Panc1 (cell line): ENCODE measurements at regions not wholly inside any gene's neighbourhood (a gene's known extent, or its start where the extent isn't known, plus 50 kb on each side); places are given as distances from the start of the nearest gene placed in this dataset.

Experiments used
- ATAC-seq: fragments of 200-7000 bp; cut with Tn5 transposase; 2 replicates; pipeline ENCODE4 v1.9.1; 2020; ENCODE audit warnings: mild to moderate bottlenecking, moderate library complexity
- BruUV-seq: library from RNA; stranded (reverse); fragments of 400-500 nt; replicated peaks from 2 replicates; lab custom pipeline; 2021; lab: Mats Ljungman, UMichigan
- CTCF ChIA-PET: fragments of 300-600 bp; sonication (Branson Sonifier 250); formaldehyde crosslinking; loops from one replicate; lab custom pipeline; 2022; ENCODE audit warnings: antibody characterized with exemption; lab: Charles Lee
- POLR2A ChIA-PET: fragments of 300-600 bp; sonication (Branson Sonifier 250); formaldehyde crosslinking; loops from one replicate; lab custom pipeline; 2022; ENCODE audit warnings: antibody characterized with exemption; lab: Charles Lee
- DNase-seq: peaks from one replicate; pipeline ENCODE4 v3.0.0-alpha.2; 2010; ENCODE audit warnings: low read depth, low spot score
- H3K27ac ChIP-seq: 2 replicates; pipeline ENCODE4 v1.5.1; 2011; ENCODE audit warnings: mild to moderate bottlenecking, low read length, inconsistent platforms
- H3K27me3 ChIP-seq: fragments of 200-500 bp; sonication (Bioruptor generic); 2 replicates; pipeline ENCODE4 v1.6.0; 2014; ENCODE audit warnings: low read length, inconsistent platforms; ENCODE audit not compliant: control insufficient read depth, insufficient read depth
- H3K36me3 ChIP-seq: fragments of 200-500 bp; sonication (Bioruptor generic); 2 replicates; pipeline ENCODE4 v1.5.1; 2014; ENCODE audit warnings: inconsistent platforms, mild to moderate bottlenecking, low read length, moderate library complexity; ENCODE audit not compliant: control insufficient read depth, insufficient read depth
- H3K4me1 ChIP-seq: 2 replicates; pipeline ENCODE4 v1.5.1; 2011; ENCODE audit warnings: inconsistent platforms, mild to moderate bottlenecking, low read length, moderate library complexity; ENCODE audit not compliant: control insufficient read depth, insufficient read depth
- H3K4me3 ChIP-seq, 2 experiments: 2 replicates each; pipeline ENCODE4 v1.5.1; 2011 to 2012; ENCODE audit warnings: low read depth in 2 of 2, low read length in 2 of 2, mild to moderate bottlenecking in 2 of 2, inconsistent platforms in 1 of 2, moderate library complexity in 1 of 2
- H3K9me3 ChIP-seq: fragments of 200-500 bp; sonication (Bioruptor generic); 2 replicates; pipeline ENCODE4 v1.5.1; 2014; ENCODE audit warnings: low read depth, mild to moderate bottlenecking, inconsistent platforms, low read length, moderate library complexity; ENCODE audit not compliant: control insufficient read depth, insufficient read depth
- POLR2AphosphoS5 ChIP-seq: IDR thresholded peaks from 2 replicates; pipeline ENCODE4 v1.6.1; 2012; ENCODE audit warnings: mild to moderate bottlenecking, low read depth, low read length, moderate library complexity
- REST ChIP-seq, 2 experiments: IDR thresholded peaks; 2 replicates each; pipeline ENCODE4 v1.6.1; 2011 to 2012; ENCODE audit warnings: low read depth in 2 of 2, control low read depth in 1 of 2, low read length in 1 of 2, mild to moderate bottlenecking in 1 of 2, moderate library complexity in 1 of 2; ENCODE audit not compliant: insufficient read depth in 1 of 2
- SIN3A ChIP-seq: IDR thresholded peaks from 2 replicates; pipeline ENCODE4 v1.6.1; 2012; ENCODE audit warnings: low read depth, mild to moderate bottlenecking, low read length, moderate library complexity, borderline replicate concordance; ENCODE audit not compliant: insufficient read depth
- TCF7L2 ChIP-seq: IDR thresholded peaks from 2 replicates; pipeline ENCODE4 v1.6.1; 2011; ENCODE audit warnings: mild to moderate bottlenecking, low read depth, low read length, inconsistent platforms
- in situ Hi-C: cut with HindIII; loops from 2 replicates; pipeline ENCODE4 v1.10.0; 2016; ENCODE audit warnings: low sequenced_read_pairs, low pct_unique_long_range_greater_than_20kb
- intact Hi-C: fragments of 100-400 bp; cut with micrococcal nuclease; formaldehyde crosslinking; loops from one replicate; pipeline ENCODE4 v1.10.0; 2022; ENCODE audit not compliant: unreplicated experiment
- TF ChIP-seq, protein P1 (sequence below): fragments of 450-650 bp; IDR thresholded peaks from 2 replicates; pipeline ENCODE4 v1.5.1; 2017; ENCODE audit warnings: mild to moderate bottlenecking

DNA sequence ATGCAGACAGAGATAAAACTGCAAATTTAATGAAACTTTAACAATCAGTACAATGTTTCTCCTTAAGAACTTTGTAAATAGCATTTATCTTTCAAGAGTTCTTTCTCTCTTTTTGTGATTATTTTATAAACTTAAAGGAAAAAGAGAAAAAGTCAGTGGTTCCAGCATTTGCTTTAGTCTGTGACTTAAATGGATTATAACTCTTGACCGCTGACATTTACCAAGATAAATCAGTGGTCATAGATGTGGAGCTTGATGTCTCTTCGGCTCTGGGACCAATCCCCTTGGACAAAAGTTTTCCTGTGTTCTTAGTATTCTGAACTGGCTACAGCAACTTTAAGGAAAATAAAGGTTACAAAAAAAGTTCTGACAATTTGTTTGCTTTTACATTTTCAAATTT is 162.6 kb downstream of the TM9SF2 start:
- H3K27ac ChIP-seq = no peak overlapping the region
- in situ Hi-C loops = no loop called here
- no peak for ATAC-seq
- no peaks in the 10 kb centered on the region for H3K36me3 ChIP-seq
- TF ChIP-seq POLR2AphosphoS5 (no peak), TCF7L2 (no peak), SIN3A (no peak), REST (IDR thresholded peaks at IDR 0.05; ENCODE audit: insufficient read depth in 1 of 2, low read depth in 2 of 2, low read length in 1 of 2) (no peak)
- TF ChIP-seq, protein P1, sequence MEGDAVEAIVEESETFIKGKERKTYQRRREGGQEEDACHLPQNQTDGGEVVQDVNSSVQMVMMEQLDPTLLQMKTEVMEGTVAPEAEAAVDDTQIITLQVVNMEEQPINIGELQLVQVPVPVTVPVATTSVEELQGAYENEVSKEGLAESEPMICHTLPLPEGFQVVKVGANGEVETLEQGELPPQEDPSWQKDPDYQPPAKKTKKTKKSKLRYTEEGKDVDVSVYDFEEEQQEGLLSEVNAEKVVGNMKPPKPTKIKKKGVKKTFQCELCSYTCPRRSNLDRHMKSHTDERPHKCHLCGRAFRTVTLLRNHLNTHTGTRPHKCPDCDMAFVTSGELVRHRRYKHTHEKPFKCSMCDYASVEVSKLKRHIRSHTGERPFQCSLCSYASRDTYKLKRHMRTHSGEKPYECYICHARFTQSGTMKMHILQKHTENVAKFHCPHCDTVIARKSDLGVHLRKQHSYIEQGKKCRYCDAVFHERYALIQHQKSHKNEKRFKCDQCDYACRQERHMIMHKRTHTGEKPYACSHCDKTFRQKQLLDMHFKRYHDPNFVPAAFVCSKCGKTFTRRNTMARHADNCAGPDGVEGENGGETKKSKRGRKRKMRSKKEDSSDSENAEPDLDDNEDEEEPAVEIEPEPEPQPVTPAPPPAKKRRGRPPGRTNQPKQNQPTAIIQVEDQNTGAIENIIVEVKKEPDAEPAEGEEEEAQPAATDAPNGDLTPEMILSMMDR = no peak
- no TSS peak for BruUV-seq
- DNase-seq = no peak
- POLR2A ChIA-PET = no interaction called here
- no peak overlapping the region for H3K4me3 ChIP-seq
- CTCF ChIA-PET = no interaction called here
- H3K9me3 ChIP-seq = no peaks in the 10 kb centered on the region
- intact Hi-C loops = no loop called here
- no peaks in the 10 kb centered on the region for H3K27me3 ChIP-seq
- no peaks in the 10 kb centered on the region for H3K4me1 ChIP-seq

DNA sequence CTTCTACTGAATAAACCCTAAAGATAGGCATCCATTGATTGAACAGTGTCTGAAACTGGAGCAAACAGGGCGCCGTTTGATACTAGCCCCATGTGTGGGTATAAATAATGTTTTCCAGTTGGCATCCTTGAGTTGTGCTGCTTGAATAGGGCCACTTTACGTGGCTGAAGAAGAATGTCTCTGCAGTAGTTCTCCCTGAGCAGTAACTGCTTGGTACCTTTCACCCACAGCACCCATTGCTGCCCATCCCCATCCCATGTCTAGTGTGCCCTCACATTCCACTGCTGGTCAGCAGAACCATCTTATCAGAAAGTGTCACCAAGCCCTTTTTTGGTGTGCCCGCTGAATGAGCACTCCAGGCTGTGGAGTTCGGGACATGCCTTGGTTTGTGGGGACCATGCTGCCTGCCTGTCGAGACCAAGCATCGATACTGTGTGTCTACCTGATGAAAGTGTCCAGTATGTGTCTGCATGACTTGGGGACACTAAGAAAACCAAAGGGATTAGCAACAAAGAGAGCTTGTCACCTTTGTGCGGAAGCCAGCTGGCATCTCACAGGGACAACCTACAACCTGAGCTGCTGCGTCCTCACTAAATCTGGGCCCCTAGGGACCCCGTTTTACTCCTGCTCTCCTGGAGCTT is 162.0 kb downstream of the TM9SF2 start:
- Histone ChIP-seq H3K27ac (no peak overlapping the region), H3K36me3 (no peaks in the 10 kb centered on the region), H3K4me3 (no peak overlapping the region), H3K9me3 (no peaks in the 10 kb centered on the region), H3K27me3 (no peaks in the 10 kb centered on the region), H3K4me1 (no peaks in the 10 kb centered on the region)
- in situ Hi-C loops = no loop called here
- no TSS peak for BruUV-seq
- intact Hi-C loops = no loop called here
- DNase-seq = no peak
- ChIA-PET CTCF (no interaction called here), POLR2A (no interaction called here)
- ATAC-seq = no peak
- no peak for TF ChIP-seq REST (IDR thresholded peaks at IDR 0.05; ENCODE audit: insufficient read depth in 1 of 2, low read depth in 2 of 2, low read length in 1 of 2)
- TF ChIP-seq, protein P1 = no peak
